Spleen (tissue), 7 donors: ENCODE measurements at regions not wholly inside any gene's neighbourhood (a gene's known extent, or its start where the extent isn't known, plus 50 kb on each side); places are given as distances from the start of the nearest gene placed in this dataset.

Experiments
- POLR2AphosphoS5 ChIP-seq, 3 donors: sonication (generic); formaldehyde crosslinking; IDR thresholded peaks; one replicate each; pipeline ENCODE4 v1.5.1; 2017; ENCODE audit warnings: antibody characterized with exemption in 3 of 3
- TF ChIP-seq, protein P1 (sequence below), 11 experiments: fragments of 200-600 bp in 7 of 11; fragments of 450-650 bp in 4 of 11; sonication (generic) in 4 of 11; IDR thresholded peaks in 8 of 11; conservative IDR thresholded peaks in 3 of 11; 1 replicate in 7 of 11; 2 replicates in 4 of 11; pipeline versions ENCODE4 v1.4.0 to v1.8.0; 2016 to 2021; ENCODE audit warnings: antibody characterized with exemption in 11 of 11, inconsistent platforms in 4 of 11, mild to moderate bottlenecking in 1 of 11
- donor health status: DM: no; HTN: no; CAD: no; lungs with moderate emphysema.
- donor health status: DM: no; HTN: no; CAD: no.
- donor health status: DM: no; HTN: no; CAD: no.

DNA sequence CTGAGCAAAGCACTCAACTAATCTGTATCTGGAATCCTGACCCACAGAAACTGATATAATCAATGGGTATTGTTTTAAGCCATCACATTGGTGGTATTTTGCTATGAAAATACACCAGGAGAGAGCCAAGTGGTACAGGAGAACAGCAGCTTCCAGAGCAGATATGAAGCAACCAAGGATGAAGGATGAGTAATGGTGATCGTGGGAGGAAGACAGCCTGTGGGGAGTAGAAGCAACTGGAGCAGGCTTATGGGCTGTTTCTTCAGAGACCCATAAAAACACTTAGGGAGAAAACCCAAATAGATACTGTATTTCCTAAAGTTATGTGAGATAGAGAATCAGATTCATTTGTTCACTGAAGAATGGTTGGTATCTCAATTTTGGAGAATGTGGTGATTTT lies 330.8 kb downstream of the NUP35 start:
- TF ChIP-seq, protein P1, sequence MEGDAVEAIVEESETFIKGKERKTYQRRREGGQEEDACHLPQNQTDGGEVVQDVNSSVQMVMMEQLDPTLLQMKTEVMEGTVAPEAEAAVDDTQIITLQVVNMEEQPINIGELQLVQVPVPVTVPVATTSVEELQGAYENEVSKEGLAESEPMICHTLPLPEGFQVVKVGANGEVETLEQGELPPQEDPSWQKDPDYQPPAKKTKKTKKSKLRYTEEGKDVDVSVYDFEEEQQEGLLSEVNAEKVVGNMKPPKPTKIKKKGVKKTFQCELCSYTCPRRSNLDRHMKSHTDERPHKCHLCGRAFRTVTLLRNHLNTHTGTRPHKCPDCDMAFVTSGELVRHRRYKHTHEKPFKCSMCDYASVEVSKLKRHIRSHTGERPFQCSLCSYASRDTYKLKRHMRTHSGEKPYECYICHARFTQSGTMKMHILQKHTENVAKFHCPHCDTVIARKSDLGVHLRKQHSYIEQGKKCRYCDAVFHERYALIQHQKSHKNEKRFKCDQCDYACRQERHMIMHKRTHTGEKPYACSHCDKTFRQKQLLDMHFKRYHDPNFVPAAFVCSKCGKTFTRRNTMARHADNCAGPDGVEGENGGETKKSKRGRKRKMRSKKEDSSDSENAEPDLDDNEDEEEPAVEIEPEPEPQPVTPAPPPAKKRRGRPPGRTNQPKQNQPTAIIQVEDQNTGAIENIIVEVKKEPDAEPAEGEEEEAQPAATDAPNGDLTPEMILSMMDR (IDR thresholded peaks at IDR 0.05 in 8 of 11, conservative IDR thresholded peaks at IDR 0.05 in 3 of 11), result no peak
- no peak for TF ChIP-seq POLR2AphosphoS5 (IDR thresholded peaks at IDR 0.05)
